Neural cell (in vitro differentiated cells): ENCODE measurements at regions not wholly inside any gene's neighbourhood (a gene's known extent, or its start where the extent isn't known, plus 50 kb on each side); places are given as distances from the start of the nearest gene placed in this dataset.

Experiments
- H2AFZ ChIP-seq: fragments of 200-600, 300-800 bp; sonication (generic), shearing (Covaris generic); 2 replicates; pipeline ENCODE4 v1.6.0; 2014; ENCODE audit warnings: low read depth, mild to moderate bottlenecking, antibody characterized with exemption, low read length, moderate library complexity
- H3F3A ChIP-seq: fragments of 200-600 bp; shearing (Covaris generic); 2 replicates; pipeline ENCODE4 v1.6.1; 2016; ENCODE audit warnings: mild to moderate bottlenecking, moderate library complexity, mixed read lengths, antibody characterized with exemption, low read length; ENCODE audit not compliant: insufficient read depth, poor library complexity, severe bottlenecking
- H3K27ac ChIP-seq: fragments of 200-600, 300-800 bp; sonication (generic), shearing (Covaris generic); 2 replicates; pipeline ENCODE4 v1.5.1; 2014; ENCODE audit warnings: mild to moderate bottlenecking, low read length, moderate library complexity
- H3K27me3 ChIP-seq: fragments of 300-800, 200-600 bp; sonication (generic), shearing (Covaris generic); 2 replicates; pipeline ENCODE4 v1.6.0; 2014; ENCODE audit warnings: mild to moderate bottlenecking, low read depth, low read length, moderate library complexity; ENCODE audit not compliant: insufficient read depth
- H3K36me3 ChIP-seq: fragments of 300-800, 200-600 bp; sonication (generic), shearing (Covaris generic); 2 replicates; pipeline ENCODE4 v1.5.1; 2014; ENCODE audit warnings: mild to moderate bottlenecking, antibody characterized with exemption, low read length, moderate library complexity; ENCODE audit not compliant: insufficient read depth
- H3K4me2 ChIP-seq: fragments of 300-800, 200-600 bp; sonication (generic), shearing (Covaris generic); 2 replicates; pipeline ENCODE4 v1.6.0; 2014; ENCODE audit warnings: mild to moderate bottlenecking, low read length
- H3K4me3 ChIP-seq: fragments of 300-800, 200-600 bp; sonication (generic), shearing (Covaris generic); 2 replicates; pipeline ENCODE4 v1.5.1; 2014; ENCODE audit warnings: mild to moderate bottlenecking, low read length, moderate library complexity
- H3K79me2 ChIP-seq: fragments of 200-600 bp; shearing (Covaris generic); replicated peaks from 2 replicates; pipeline ENCODE4 v1.6.0; 2014; ENCODE audit warnings: mild to moderate bottlenecking, low read length, moderate library complexity; ENCODE audit not compliant: insufficient read depth
- H3K9ac ChIP-seq: fragments of 300-800, 200-600 bp; sonication (generic), shearing (Covaris generic); 2 replicates; pipeline ENCODE4 v1.6.1; 2016; ENCODE audit warnings: mild to moderate bottlenecking, low read length, mixed read lengths
- H3K9me2 ChIP-seq: fragments of 200-600 bp; shearing (Covaris generic); 2 replicates; pipeline ENCODE4 v1.6.1; 2016; ENCODE audit warnings: mild to moderate bottlenecking, low read length, mixed read lengths; ENCODE audit not compliant: insufficient read depth
- H3K9me3 ChIP-seq: fragments of 200-600, 300-800 bp; sonication (generic), shearing (Covaris generic); 2 replicates; pipeline ENCODE4 v1.6.1; 2016; ENCODE audit warnings: mild to moderate bottlenecking, mixed run types, low read length, moderate library complexity, mixed read lengths
- H4K20me1 ChIP-seq: fragments of 200-600 bp; shearing (Covaris generic); 2 replicates; pipeline ENCODE4 v1.6.1; 2016; ENCODE audit warnings: mild to moderate bottlenecking, mixed run types; ENCODE audit not compliant: insufficient read depth
- EP300 ChIP-seq: fragments of 450-650 bp; conservative IDR thresholded peaks from 2 replicates; pipeline ENCODE4 v1.6.1; 2014; ENCODE audit warnings: antibody characterized with exemption, mild to moderate bottlenecking, moderate library complexity; ENCODE audit not compliant: poor library complexity, severe bottlenecking
- EZH2 ChIP-seq: fragments of 200-600, 300-800 bp; shearing (Covaris generic), sonication (generic); IDR thresholded peaks from 2 replicates; pipeline ENCODE4 v1.6.1; 2014; ENCODE audit warnings: antibody characterized with exemption, low read length, borderline replicate concordance, mild to moderate bottlenecking; ENCODE audit not compliant: insufficient read depth, poor library complexity, severe bottlenecking
- MXI1 ChIP-seq: fragments of 450-650 bp; conservative IDR thresholded peaks from 2 replicates; pipeline ENCODE4 v1.6.1; 2014; ENCODE audit warnings: antibody characterized with exemption, mild to moderate bottlenecking; ENCODE audit not compliant: poor library complexity, severe bottlenecking
- POLR2AphosphoS5 ChIP-seq: IDR thresholded peaks from 2 replicates; pipeline ENCODE4 v1.6.1; 2012
- RAD21 ChIP-seq: fragments of 450-650 bp; conservative IDR thresholded peaks from 2 replicates; pipeline ENCODE4 v1.6.1; 2014; ENCODE audit warnings: antibody characterized with exemption, mild to moderate bottlenecking, moderate library complexity
- SMC3 ChIP-seq: fragments of 450-650 bp; conservative IDR thresholded peaks from 2 replicates; pipeline ENCODE4 v1.6.1; 2014; ENCODE audit warnings: antibody characterized with exemption, mild to moderate bottlenecking, moderate library complexity; ENCODE audit not compliant: poor library complexity
- TAF1 ChIP-seq: IDR thresholded peaks from 2 replicates; pipeline ENCODE4 v1.6.1; 2012; ENCODE audit warnings: low read depth
- TF ChIP-seq, protein P1 (sequence below): IDR thresholded peaks from 2 replicates; pipeline ENCODE4 v1.6.1; 2012; ENCODE audit warnings: borderline replicate concordance
- TF ChIP-seq, protein P2 (sequence below): fragments of 450-650 bp; IDR thresholded peaks from 2 replicates; pipeline ENCODE4 v1.5.1; 2014; ENCODE audit warnings: antibody characterized with exemption, mild to moderate bottlenecking, moderate library complexity; ENCODE audit not compliant: poor library complexity, severe bottlenecking

DNA sequence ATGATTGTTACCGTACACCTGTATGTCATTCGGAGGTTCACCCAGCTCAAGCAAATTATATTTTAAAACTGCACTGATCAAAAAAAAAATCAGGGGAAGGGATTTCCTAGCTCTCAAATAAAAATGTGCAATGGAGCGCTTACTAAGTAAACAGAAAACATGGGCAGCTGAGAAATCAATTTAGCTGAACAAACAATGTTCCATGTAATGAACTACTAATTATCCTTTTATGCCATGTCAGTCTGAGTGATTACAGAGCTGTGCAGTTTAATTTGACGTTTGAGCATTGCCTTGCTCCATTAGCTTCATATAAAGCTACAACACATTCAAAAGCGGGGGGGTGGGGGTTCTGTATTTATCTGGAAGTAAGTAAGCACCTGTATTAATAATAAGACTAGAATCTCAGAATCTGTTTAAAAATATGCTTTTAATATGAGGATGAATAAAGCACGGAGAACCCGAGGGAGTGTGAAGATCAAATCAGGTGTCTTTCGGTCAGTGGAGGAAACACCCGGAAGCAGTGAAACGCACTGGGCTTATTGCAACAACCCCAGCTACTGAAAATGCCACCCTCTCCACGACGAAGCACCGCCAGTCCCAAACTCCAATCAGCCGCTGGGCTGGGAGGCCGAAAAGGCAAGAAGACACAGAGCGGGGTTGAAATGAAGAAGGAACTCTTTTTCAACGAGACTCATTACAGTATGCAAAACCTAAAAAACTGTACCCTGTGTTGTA is 196.5 kb upstream of the ATP11B start:
- Histone ChIP-seq H4K20me1 (no peaks in the 10 kb centered on the region), H3K9ac (no peak overlapping the region), H3K4me3 (no peak overlapping the region), H3K27me3 (no peaks in the 10 kb centered on the region), H2AFZ (no peak overlapping the region), H3K27ac (no peak overlapping the region), H3K9me3 (no peaks in the 10 kb centered on the region), H3K9me2 (no peaks in the 10 kb centered on the region), H3K36me3 (no peaks in the 10 kb centered on the region), H3K79me2 (no peaks in the 10 kb centered on the region), H3F3A (no peaks in the 10 kb centered on the region), H3K4me2 (no peak overlapping the region)
- TF ChIP-seq, protein P1, sequence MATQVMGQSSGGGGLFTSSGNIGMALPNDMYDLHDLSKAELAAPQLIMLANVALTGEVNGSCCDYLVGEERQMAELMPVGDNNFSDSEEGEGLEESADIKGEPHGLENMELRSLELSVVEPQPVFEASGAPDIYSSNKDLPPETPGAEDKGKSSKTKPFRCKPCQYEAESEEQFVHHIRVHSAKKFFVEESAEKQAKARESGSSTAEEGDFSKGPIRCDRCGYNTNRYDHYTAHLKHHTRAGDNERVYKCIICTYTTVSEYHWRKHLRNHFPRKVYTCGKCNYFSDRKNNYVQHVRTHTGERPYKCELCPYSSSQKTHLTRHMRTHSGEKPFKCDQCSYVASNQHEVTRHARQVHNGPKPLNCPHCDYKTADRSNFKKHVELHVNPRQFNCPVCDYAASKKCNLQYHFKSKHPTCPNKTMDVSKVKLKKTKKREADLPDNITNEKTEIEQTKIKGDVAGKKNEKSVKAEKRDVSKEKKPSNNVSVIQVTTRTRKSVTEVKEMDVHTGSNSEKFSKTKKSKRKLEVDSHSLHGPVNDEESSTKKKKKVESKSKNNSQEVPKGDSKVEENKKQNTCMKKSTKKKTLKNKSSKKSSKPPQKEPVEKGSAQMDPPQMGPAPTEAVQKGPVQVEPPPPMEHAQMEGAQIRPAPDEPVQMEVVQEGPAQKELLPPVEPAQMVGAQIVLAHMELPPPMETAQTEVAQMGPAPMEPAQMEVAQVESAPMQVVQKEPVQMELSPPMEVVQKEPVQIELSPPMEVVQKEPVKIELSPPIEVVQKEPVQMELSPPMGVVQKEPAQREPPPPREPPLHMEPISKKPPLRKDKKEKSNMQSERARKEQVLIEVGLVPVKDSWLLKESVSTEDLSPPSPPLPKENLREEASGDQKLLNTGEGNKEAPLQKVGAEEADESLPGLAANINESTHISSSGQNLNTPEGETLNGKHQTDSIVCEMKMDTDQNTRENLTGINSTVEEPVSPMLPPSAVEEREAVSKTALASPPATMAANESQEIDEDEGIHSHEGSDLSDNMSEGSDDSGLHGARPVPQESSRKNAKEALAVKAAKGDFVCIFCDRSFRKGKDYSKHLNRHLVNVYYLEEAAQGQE: no peak
- TF ChIP-seq, protein P2, sequence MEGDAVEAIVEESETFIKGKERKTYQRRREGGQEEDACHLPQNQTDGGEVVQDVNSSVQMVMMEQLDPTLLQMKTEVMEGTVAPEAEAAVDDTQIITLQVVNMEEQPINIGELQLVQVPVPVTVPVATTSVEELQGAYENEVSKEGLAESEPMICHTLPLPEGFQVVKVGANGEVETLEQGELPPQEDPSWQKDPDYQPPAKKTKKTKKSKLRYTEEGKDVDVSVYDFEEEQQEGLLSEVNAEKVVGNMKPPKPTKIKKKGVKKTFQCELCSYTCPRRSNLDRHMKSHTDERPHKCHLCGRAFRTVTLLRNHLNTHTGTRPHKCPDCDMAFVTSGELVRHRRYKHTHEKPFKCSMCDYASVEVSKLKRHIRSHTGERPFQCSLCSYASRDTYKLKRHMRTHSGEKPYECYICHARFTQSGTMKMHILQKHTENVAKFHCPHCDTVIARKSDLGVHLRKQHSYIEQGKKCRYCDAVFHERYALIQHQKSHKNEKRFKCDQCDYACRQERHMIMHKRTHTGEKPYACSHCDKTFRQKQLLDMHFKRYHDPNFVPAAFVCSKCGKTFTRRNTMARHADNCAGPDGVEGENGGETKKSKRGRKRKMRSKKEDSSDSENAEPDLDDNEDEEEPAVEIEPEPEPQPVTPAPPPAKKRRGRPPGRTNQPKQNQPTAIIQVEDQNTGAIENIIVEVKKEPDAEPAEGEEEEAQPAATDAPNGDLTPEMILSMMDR: no peak
- TF ChIP-seq TAF1 (no peak), SMC3 (no peak), MXI1 (no peak), EP300 (no peak), EZH2 (no peak), RAD21 (no peak), POLR2AphosphoS5 (no peak)

DNA sequence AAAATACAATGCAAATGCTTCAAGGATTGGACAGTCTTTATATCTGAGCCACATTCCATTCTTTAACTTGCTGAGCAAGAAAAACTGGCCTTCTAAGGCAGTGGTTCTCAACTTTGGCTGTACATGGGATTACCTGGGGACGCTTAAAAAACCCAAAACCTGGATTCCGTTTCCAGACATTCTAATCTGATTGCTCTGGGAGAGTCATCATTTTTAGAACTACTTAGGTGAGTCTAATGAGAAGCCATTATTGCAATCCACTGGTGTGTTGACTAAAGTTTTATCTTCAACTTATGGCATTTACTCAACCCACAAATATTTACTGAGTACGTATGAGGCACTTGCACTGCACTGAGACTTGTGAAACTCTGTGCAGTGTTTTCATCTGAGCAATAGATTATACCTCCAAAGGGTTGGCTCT is 195.7 kb upstream of the ATP11B start:
- Histone ChIP-seq H3K27me3 (no peaks in the 10 kb centered on the region), H3K9me3 (no peaks in the 10 kb centered on the region), H3F3A (no peaks in the 10 kb centered on the region), H3K27ac (no peak overlapping the region), H4K20me1 (no peaks in the 10 kb centered on the region), H3K9ac (no peak overlapping the region), H3K36me3 (no peaks in the 10 kb centered on the region), H2AFZ (no peak overlapping the region), H3K4me2 (no peak overlapping the region), H3K9me2 (no peaks in the 10 kb centered on the region), H3K4me3 (no peak overlapping the region), H3K79me2 (no peaks in the 10 kb centered on the region)
- TF ChIP-seq, protein P2: no peak
- TF ChIP-seq TAF1 (no peak), SMC3 (no peak), POLR2AphosphoS5 (no peak), EP300 (no peak), EZH2 (no peak), RAD21 (no peak), MXI1 (no peak)
- TF ChIP-seq, protein P1: no peak
